Smooth muscle cell of the brain vasculature (primary cell): ENCODE measurements at regions not wholly inside any gene's neighbourhood (a gene's known extent, or its start where the extent isn't known, plus 50 kb on each side); places are given as distances from the start of the nearest gene placed in this dataset.

Source experiments
- DNase-seq: peaks from one replicate; pipeline ENCODE4 v3.0.0-alpha.2; 2012; ENCODE audit warnings: low read depth, low spot score

DNA sequence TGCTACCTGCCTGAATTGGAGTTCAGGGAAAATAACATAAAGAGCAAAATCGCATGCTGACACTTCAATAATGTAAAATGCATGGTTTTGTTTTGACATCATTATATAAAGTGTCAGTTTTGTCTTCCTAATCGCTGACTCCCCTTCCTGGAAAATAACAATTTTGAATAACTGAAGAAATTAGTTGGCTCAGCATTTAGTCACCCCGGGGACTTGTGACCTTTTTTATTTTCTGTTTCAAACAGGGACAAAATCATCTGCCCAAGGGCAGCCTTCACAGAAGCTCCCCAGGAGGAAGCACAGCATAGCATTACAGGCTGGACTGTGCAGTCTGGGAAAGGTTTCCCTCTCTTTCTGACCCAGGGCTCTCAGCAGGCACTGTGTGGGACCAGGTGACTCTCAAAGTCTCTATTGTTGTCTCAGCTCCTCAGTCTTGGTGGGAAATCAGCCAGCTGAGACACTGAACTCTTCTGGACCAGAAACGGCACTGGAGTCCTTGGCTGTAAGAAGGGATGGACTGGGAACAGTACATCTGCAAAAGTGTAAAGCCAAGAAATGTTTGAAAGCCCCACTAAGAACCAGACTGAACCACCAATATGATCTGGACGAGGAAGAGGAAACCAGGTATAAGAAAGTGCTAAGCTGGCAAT is 671.3 kb upstream of the KLF4 start:
- no peak for DNase-seq

DNA sequence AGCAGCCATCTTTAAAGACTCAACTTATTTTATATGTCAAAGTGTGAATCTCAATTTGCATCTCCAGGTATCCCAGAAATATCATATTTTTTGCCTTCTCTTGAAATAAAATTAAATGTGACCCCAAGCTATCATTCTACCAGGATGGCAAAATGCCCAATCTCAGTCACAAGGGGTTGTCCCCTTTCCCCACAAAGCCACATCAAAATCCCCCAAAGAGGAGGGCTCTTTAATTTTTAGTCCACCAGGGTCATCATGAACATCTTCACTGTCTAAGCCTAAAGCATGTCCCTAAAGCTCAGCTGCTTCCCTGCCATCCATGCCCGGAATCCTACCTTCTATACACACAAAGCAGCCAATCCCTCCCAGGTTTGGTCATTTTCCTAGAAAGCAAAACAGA is 670.5 kb upstream of the KLF4 start:
- DNase-seq: no peak

DNA sequence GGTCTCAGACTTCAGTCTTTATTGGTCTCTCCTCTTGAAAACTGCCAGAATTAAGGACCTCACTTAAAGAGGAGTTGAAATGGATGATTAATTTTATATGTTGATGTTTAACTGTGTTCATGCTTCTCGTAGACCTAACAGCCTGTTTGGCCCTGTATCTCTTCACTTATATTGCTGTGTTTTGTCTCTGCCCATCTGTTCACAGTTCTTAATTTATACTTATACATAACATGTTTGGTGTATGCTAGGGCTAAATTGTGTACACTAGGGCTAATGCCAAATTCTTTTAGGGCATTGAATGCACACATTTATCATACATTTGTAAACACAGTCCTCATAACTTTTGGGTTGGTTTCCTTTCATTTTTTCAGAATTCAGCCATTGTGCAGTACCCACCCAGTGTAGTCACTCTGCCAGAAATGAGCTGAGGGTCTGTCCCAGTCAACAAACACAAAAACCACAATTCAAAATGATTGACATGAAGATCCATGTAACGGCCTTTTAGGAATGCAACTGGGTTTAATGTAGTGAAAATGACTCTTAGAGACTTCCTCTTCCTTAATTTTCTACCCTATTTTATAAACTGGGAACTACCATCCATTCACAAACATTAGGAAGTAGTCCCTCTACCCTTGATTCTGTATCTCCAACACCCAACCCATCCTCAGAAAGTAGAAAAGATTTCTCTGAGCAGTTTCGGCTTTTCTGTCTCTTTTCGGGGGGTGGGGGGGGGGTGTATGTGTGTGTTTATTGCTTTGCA is 668.8 kb upstream of the KLF4 start:
- DNase-seq: no peak

DNA sequence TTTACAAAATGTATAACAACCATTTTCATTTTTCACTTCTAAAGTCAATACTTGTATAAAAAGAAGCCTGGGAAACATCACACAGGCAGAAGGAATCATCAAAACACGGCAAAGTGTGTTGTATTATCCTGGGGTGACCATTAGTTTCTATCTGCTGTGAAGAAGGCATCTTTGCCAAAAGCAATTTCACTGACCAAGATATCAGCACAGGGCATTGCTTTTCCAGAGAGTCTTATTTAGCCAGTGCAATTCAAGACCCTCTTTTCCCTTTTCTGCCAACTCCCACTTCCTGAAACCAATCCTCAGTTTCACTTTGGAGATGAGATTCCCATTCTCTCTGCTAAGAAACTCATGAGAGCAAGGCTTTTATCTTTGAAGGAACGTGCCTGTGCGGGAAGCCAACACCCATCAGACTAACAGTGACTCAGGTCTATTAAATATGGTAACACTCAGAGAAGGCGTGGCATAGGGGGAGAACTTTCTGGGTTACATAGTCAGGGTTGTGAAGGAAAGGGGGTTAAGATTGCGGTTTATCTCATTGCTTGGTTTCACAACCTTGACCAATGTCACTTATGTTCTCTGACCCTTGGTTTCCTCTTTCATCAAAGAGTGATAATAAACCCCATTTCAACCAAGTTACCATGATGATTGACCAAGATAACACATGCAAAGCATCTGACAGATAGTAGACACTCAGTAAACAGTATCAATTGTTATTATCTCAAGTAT is 666.9 kb upstream of the KLF4 start:
- DNase-seq: no peak

DNA sequence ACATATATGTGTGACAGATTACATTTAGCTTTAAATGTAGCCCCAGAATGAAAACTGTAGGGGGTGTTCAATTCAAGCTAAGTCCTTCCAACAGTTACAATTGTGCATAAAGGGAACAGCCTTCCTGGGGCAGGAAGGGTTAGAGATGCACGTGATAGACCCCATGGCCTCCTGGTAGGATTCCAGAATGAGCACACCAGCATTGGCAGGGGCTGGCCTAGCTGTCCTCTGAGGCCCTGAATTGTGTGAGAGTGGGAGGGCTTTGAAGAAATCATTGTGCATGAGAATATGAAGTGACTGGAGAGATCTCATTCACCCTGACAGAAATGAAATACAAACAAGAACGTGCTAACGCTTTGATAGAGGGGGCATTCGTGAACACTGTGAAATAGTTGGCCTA is 663.8 kb upstream of the KLF4 start:
- no peak for DNase-seq

DNA sequence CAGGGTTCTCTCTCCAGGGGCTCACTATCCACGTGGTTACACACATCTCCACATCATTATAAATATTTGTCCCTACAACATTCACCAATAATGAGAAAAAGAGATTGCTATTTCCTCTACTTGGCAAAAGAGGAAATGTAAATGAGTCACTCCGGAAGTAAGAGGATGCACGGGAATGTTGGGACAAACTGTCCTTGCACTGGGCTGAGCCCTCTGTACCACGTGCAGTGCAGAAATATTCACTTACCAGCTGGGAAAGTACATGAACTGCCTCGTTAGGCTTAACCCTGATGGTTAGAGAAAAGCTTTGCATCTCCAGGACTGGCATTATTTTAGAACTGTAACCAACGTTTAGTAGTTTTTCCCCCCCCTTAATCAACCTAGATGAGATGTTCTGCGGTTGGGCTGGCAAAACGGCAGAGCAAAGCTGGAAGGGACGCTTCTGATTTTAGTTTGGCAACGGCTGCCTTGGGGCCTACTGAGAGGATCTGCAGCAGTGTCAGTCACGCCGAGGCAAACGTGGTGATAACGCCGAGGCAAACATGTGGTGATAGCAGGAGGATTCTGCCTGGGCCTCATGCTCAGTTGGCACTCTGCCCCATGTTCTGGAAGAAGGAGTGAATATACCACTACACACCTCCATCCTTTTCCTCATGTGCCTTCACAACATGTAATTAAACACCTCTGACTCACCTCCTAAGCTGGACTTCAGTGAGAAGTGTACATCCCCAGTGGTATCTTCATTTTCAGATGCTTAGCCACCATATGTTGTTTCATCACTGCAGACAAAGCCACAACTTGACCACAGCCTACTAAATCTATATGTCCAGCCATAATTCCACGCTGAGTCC is 661.4 kb upstream of the KLF4 start:
- no peak for DNase-seq

DNA sequence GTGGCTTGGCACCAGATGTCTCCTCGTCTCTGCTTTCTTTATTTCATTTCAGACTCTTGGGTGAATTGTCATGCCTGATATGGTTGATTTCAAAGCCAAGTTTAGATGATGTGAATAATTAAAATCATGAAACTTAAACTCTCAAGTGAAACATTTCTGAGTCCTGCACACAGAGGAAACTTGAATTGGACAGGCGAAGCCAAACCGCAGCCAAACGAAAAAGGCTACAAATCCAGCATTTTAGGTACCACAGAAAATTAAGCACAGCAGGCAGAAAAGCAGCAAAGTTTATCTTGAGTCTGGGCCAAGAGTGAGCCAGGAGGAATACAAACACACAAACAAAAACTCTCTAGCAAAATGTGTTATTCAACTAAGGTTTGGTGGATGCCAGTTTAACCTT is 659.8 kb upstream of the KLF4 start:
- DNase-seq: peak; percentile 29

DNA sequence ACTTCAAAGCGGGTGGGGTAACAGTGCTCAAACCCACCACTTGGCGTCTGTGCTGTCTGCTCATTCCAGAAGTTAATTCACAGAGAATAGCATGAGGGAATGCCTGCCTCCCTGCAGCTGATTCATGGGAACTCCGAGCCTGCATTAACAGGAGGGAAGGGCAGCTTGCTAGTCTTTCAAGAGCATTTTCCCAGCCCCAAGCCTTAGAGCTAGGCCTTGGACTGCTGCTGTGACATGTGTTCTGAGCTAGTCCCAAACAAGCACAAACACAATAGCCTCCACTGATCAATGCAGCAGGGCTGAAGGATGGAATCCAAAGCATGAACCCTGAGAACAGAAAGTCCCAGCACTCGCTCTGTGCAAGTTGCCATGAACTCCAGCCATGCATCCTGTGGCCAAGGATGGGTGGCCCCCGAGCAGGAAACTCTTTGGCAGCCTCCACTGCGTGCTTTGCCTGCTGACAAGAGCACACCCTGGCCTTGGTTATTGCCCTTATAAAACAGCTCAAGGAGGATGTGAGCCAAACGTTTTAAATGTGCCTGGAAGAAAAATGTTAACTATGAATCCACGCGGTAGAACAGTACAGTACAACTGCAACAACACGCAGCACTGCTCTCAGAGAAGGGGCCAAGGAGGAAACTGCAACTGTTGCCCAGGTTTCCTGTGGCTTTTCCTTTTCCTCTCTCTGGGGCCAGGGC is 653.1 kb upstream of the KLF4 start:
- DNase-seq: peak; percentile 59

DNA sequence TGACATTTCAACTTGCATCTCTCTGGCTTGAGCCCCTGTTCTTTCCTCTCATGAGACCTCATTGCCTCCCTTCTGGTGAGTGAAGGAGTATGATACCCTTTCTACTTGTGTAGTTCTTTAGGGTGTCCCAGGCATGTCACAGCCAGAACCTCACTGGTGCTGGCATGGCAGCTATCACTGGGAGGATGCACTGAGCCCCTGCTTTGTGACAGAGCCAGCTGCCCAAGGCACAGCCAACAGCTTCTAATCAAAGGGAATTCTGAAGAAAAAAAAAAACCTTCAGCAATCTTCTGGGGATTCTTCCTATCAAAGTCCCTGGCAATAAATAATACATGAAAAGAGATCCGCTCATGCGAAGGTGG is 652.6 kb upstream of the KLF4 start:
- DNase-seq: no peak

DNA sequence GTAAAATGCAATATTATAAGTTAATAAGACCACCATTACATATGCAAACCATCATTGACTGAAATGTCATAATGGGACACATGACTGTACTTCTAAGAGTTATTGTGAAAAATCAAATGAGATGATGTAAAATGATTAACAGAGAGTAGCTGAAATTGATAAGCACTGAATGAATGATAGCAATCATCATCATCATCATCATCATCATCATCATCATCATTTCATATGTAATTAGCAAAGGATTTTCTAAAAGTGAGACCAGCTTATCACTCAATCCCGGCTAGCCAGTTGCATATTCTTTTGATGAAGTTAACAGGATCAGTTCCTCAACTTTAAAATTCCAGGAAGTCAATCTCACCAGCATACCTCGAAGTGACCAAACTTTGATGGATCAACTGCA is 650.3 kb upstream of the KLF4 start:
- DNase-seq: no peak

DNA sequence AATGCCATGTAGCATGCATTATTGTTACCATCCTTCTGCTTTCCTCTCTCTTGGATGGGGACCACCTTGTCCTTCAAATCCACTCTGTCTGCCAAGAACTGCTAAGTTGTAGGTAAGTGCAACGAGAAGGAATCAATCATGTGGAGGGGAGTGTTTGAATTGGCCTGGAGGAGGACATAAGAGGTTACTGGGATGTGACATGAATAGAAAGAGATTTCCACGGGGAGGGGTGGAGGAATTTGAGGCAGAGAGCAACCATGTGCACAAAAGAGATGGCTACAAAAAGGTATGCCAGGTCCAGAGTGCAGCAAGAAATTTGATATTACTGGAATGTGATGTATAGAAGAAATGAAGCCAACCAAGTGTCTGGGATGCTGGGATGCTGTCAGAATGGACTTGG is 648.9 kb upstream of the KLF4 start:
- DNase-seq: no peak

DNA sequence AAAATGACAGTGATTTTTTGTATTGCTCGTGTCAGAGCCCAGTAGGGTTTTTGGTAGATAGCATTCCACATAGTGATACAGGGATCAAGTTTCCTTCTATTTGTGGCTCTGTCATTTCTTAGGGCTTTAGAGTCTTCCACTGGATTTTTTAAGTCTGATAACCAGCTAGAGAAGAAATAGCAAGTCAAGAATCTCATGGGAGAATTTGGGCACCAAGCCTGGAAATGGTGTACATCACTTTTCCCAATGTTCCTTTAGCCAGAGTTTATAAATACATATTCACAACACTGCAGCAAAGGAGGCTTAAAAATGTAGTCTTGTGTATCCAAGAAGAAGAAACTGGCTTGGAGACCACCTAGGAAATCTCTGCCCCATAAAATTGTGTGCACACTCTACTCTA is 647.1 kb upstream of the KLF4 start:
- no peak for DNase-seq

DNA sequence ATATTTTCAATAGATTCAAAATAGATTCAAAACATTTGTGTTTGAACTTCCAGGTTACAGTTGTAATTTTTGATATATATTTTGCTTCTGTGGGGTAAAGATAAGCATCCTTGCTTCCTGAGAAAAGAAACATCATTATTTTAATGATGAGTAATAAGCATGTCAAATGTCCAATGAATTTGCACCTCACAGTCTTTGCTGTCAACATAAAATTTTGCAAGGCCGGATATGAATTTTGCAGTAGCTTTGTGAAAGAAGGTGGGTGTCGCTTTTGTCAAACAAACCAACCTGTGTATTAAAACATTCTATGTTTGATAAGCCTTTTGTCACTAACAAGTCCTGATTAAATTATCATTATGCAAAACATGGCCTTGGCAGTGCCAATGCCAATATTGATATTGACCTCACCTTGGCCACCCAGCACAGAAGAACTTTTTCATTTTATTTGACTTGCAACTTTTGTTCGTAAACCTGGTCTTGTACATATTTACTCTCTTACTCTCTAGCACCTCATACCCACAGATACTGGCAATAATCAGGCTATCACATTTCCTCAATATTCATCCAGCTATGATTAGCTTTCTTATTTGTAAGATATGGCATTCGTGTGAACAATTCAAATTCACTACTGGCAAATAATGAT is 645.0 kb upstream of the KLF4 start:
- DNase-seq: no peak

DNA sequence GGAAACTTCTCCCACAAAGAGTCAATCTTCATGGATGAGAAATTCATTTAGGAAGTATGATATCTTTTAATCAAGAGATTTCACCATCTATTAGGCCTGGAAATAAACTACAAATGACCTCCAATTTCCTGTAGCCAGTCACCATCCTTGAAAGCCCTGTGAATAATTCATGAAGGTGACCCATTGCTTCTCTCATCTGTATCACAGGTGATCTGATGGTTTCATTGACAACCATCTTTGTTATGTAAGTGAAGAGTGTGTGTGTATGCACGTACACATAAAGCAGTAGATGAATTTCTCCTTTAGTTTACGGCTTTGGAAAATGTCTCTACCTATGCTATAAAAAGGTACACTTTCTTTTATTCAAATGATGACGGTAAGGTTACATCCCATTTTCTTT is 644.1 kb upstream of the KLF4 start:
- DNase-seq: no peak

DNA sequence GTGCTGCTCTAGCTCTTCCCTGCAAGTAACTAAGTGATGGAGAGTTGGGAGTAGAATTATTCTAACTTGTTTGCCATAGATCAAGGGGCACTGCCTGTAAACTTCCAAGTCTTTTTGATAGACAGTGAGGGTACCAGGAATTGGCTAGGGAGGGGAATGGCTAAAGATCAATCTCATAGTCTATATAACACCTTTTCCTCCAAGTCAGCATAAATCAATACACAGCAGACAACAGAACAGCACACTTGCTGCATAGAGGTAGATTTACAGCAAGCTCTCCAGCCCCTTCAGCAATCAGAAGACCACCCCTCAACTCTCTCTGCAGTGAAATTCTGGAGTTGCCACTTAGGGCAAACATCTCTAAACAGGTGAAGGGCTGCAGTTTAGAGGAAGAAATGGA is 643.5 kb upstream of the KLF4 start:
- DNase-seq: no peak

DNA sequence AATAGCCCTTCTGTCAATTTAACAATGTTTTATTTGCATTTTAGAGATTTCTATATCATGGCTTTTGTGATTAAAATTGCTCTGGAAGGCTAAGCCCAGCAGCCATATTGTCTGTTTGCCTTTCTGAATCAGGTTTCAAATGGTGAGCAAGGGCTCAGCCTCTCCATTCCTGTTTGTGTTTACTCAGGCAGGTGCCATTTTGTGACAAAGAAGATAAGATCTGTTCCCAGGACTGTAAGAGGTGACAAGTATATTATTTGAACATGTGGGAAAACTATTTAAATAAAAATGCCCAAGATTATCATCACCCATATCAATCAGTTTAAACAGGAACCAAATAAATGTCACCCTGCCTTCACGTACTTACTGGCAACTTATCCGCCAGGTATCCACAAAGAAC is 641.3 kb upstream of the KLF4 start:
- no peak for DNase-seq

DNA sequence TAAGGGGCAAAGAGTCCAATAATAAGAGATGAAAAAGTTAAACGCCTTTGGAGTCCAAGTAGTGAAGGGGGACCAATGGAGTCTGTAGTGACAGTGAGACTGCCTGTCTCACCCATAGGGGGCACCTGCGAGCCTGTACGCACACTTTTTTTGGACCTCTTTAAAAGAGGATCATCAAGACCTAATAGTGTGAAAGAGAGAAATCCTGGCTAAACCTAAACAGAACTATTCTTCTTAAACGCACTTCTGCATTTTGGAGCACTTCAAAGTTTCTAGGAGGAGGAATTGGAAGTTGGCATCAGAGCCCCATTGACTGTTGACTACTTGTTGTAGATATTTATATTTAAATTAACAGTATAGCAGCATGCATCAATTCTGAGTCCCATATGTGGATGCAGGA is 636.1 kb upstream of the KLF4 start:
- DNase-seq: no peak

DNA sequence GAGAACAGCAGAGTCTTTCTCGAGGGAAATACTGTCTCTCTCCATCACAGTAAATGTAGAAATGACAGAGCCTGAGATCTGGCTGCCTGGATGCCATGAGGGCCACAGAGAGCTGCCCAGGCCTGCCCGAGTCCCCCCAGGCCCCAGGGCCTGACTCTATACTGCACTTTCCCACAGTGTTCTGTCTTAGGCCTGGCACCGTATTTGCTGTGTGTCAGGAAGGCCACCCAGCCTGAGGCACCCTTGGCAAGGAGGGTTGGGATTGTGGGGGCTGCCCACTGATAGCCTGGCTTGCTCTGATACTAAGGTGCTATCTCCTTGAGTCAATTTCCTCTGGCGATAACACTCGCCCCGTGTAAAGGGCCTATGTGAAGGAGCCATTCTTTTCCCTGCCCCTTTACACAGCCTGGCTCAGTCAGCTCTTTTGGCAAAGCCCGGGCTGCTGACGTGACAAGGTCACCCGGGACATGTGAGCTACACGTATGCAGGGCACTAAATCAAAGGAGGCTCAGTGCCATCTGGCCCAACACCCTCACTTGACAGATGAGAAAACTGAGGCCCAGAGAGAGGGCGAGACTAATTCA is 630.1 kb upstream of the KLF4 start:
- no peak for DNase-seq

DNA sequence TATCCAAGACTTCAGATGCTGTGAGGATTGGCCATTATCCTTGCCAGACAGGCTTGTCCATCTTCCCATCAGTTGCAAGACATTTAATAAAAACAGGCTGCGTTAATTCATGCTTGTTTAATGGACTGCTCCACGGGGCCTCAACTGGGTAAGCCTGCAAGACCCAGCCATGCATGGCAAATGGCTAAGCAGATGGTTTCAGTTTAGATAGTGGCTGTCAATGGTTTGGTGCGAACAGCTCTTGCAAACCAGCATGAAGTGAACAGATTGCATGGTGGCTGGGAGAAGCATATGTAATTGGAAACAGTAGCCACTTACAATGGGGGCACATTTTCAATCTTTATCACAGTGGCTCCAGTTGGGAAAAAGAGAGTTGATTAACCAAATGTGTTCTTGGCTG is 628.2 kb upstream of the KLF4 start:
- DNase-seq: no peak

DNA sequence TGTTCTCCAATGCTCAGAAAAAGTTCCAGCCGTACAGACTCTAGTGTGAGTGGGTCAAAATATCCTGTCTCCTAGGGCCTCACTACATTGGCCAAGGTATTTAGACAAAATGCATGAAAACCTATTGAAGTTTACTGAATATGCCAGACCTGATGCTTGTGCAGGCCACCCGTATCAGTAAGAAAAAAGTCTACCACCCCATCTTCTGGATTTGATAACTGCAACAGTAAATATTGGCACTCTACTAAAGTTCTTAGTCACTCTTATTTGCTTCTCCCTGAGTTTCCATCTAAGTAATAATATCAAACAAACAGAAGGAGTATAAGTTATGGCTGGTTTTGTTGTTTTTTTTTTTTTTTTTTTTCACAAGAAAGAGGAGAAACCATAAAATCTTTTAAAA is 627.7 kb upstream of the KLF4 start:
- no peak for DNase-seq

DNA sequence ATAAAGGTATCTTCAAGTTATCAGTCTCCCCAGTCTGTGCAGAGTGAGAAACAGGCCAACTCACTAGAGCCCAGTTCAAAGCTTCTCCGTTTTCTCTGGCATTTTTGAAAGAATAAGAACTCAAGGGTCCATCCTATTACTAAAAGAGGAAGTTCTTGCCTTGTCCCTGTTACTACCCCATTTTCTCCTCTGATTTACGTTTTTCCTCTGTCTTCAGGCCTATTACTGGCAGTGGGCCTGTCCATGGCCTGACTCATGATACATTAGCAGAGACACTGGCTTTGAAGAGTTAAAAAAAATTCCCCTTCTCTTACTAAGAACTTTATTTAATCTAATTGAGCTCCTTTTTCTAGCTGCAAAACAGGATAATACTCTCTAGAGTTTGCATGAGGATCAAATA is 624.0 kb upstream of the KLF4 start:
- no peak for DNase-seq
